Upper lobe of right lung (tissue), 1 donor: ENCODE measurements at regions not wholly inside any gene's neighbourhood (a gene's known extent, or its start where the extent isn't known, plus 50 kb on each side); places are given as distances from the start of the nearest gene placed in this dataset.

Experiments
- ATAC-seq: fragments of 200-7000 bp; cut with Tn5 transposase; one replicate; pipeline ENCODE4 v1.9.1; 2020; ENCODE audit warnings: mild to moderate bottlenecking, moderate library complexity
- DNase-seq: peaks from one replicate; pipeline ENCODE4 v3.0.0-alpha.2; 2020
- H3K27ac ChIP-seq: fragments of 200-600 bp; one replicate; pipeline ENCODE4 v1.8.0; 2022
- H3K27me3 ChIP-seq: fragments of 200-600 bp; one replicate; pipeline ENCODE4 v1.8.0; 2022; ENCODE audit warnings: mild to moderate bottlenecking
- H3K36me3 ChIP-seq: fragments of 200-600 bp; one replicate; pipeline ENCODE4 v1.8.0; 2022
- H3K4me1 ChIP-seq: fragments of 200-600 bp; one replicate; pipeline ENCODE4 v1.8.0; 2022
- H3K4me3 ChIP-seq: fragments of 200-600 bp; one replicate; pipeline ENCODE4 v1.8.0; 2022; ENCODE audit warnings: mild to moderate bottlenecking
- H3K9me3 ChIP-seq: fragments of 200-600 bp; one replicate; pipeline ENCODE4 v1.8.0; 2022
- intact Hi-C: fragments of 100-400 bp; cut with DNase I; formaldehyde crosslinking; loops from one replicate; pipeline ENCODE4 v1.11.0; 2022
- TF ChIP-seq, protein P1 (sequence below): fragments of 200-600 bp; IDR thresholded peaks from one replicate; pipeline ENCODE4 v1.8.0; 2022; ENCODE audit warnings: antibody characterized with exemption
- donor health status: DM: no; HTN: yes; CAD: no; lungs with severe emphysema.

DNA sequence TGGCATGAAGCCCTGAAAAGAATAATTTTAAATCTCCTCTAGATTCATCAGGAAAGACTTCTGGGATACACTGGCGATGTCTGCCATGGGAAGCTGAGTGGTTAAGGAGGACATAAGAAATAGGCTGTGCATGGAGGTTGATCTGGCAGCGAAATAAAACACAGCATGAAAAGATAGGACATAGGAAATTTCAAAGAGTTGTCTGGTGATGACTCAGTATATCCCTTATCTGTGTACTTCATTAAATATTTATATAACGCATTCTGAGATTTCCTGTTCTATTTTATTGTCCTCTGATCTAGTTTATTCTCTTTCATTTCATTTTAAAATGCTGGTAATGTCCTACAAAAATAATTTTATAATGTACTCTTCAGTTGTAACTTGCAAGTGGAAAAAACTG is 1337.3 kb upstream of the DDX18 start:
- intact Hi-C loops, result no loop called here
- ATAC-seq, result no peak
- no peaks in the 10 kb centered on the region for H3K27me3 ChIP-seq

DNA sequence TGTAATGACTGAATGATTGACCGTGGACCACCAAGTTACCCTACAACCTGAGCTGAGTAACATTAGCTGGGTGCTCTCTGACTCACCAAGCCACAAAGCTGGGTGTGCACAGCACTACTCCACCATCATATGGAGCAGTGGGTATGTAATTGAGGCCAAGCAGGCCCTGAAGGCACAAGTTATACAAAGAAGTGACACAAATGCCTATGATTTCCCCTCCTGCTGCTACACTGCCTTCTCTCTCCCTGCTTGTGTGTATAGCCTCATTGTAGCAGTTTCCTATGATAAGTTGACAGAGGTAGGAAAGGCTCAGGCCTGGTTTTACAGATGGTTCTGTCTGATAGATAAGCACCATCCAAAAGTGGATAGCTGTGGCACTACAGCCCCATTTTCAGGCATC is 1327.2 kb upstream of the DDX18 start:
- Histone ChIP-seq H3K4me3 (no peak overlapping the region), H3K9me3 (no peaks in the 10 kb centered on the region), H3K36me3 (no peaks in the 10 kb centered on the region), H3K27ac (no peak overlapping the region), H3K27me3 (no peaks in the 10 kb centered on the region), H3K4me1 (no peaks in the 10 kb centered on the region)
- intact Hi-C loops, result no loop called here
- TF ChIP-seq, protein P1, sequence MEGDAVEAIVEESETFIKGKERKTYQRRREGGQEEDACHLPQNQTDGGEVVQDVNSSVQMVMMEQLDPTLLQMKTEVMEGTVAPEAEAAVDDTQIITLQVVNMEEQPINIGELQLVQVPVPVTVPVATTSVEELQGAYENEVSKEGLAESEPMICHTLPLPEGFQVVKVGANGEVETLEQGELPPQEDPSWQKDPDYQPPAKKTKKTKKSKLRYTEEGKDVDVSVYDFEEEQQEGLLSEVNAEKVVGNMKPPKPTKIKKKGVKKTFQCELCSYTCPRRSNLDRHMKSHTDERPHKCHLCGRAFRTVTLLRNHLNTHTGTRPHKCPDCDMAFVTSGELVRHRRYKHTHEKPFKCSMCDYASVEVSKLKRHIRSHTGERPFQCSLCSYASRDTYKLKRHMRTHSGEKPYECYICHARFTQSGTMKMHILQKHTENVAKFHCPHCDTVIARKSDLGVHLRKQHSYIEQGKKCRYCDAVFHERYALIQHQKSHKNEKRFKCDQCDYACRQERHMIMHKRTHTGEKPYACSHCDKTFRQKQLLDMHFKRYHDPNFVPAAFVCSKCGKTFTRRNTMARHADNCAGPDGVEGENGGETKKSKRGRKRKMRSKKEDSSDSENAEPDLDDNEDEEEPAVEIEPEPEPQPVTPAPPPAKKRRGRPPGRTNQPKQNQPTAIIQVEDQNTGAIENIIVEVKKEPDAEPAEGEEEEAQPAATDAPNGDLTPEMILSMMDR, result no peak
- ATAC-seq (no peak), DNase-seq (no peak)

More for the DNA sequence above, 1337.3 kb upstream of the DDX18 start:
- no peaks in the 10 kb centered on the region for H3K36me3 ChIP-seq
- no peak for DNase-seq
- TF ChIP-seq, protein P1, result no peak
- no peaks in the 10 kb centered on the region for H3K4me1 ChIP-seq
- no peaks in the 10 kb centered on the region for H3K9me3 ChIP-seq
- no peak overlapping the region for H3K27ac ChIP-seq
- H3K4me3 ChIP-seq, result no peak overlapping the region

DNA sequence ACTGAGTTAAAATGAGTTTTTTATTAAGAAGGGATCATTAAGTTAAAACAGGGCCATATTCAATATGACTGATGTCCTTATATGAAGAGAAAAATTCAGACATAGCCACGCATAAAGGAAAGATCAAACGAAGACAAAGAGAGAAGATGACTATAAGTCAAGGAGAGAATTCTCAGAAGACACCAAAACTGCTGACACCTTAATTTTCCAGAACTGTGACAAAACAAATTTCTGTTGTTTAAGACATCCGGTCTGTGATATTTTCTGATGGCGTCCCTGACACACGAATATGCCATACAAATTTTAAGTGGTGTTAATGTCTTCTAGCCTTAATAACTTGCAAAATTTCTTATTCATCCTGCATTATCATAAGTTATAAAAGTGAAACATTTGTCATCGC is 1325.2 kb upstream of the DDX18 start:
- Histone ChIP-seq H3K4me3 (no peak overlapping the region), H3K9me3 (no peaks in the 10 kb centered on the region), H3K27ac (no peak overlapping the region), H3K27me3 (no peaks in the 10 kb centered on the region), H3K36me3 (no peaks in the 10 kb centered on the region), H3K4me1 (no peaks in the 10 kb centered on the region)
- no peak for DNase-seq
- no peak for ATAC-seq
- intact Hi-C loops, result no loop called here
- TF ChIP-seq, protein P1, result no peak

DNA sequence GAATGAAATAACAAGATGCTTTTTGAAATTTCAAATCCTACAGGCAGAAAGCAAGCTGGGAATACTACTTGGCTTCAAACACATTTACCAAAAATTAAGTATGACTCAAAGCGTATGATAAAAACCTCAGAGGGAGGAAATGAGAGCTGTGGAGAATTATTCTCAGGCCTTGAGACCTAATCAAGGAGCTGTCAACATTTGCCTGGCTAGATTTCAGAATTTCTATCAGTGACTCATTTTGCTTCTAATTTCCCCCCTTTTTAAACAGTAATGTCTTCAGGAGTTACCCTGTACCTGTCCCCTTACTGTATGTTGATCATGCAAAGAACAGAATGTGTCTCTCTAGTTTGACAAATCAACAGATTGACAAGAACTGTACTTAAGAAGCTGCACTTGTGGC is 1324.5 kb upstream of the DDX18 start:
- no peaks in the 10 kb centered on the region for H3K36me3 ChIP-seq
- DNase-seq, result no peak
- no peak for ATAC-seq
- H3K27me3 ChIP-seq, result no peaks in the 10 kb centered on the region
- no peak overlapping the region for H3K27ac ChIP-seq
- intact Hi-C loops, result no loop called here
- H3K4me3 ChIP-seq, result no peak overlapping the region
- TF ChIP-seq, protein P1, result no peak
- no peaks in the 10 kb centered on the region for H3K4me1 ChIP-seq
- no peaks in the 10 kb centered on the region for H3K9me3 ChIP-seq

DNA sequence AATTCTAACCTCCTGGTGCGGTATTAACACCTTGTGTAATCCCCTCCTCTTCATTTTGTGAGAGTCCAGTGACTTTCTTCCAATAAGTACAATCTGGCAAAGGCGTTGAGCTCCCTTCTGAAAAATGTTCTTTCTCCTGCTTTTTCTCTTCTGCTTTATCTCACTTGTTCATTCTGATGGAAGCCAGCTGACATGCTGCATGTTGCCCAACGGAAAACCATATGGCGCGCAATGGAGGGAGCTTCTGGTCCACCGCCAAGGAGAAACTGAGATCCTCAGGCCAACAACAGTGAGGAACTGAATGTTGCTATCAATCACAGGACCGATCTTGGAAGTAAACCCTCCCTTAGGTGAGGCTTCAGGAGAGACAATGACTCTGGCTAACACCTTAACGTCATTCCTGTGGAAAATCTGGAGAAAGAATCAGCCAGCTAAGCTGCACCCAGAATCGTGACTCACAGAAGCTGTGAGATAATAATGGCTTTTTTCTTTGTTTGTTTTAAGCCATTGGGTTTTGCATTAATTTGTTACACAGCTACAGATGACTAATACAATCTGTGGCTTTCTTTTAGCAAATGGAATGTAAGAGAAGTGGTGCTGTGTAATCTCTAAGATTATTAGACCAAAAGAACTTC is 1323.9 kb upstream of the DDX18 start:
- H3K36me3 ChIP-seq, result no peaks in the 10 kb centered on the region
- no peaks in the 10 kb centered on the region for H3K4me1 ChIP-seq
- DNase-seq, result no peak
- intact Hi-C loops, result no loop called here
- TF ChIP-seq, protein P1, result no peak
- H3K9me3 ChIP-seq, result no peaks in the 10 kb centered on the region
- no peak overlapping the region for H3K4me3 ChIP-seq
- H3K27ac ChIP-seq, result no peak overlapping the region
- no peak for ATAC-seq
- H3K27me3 ChIP-seq, result no peaks in the 10 kb centered on the region

DNA sequence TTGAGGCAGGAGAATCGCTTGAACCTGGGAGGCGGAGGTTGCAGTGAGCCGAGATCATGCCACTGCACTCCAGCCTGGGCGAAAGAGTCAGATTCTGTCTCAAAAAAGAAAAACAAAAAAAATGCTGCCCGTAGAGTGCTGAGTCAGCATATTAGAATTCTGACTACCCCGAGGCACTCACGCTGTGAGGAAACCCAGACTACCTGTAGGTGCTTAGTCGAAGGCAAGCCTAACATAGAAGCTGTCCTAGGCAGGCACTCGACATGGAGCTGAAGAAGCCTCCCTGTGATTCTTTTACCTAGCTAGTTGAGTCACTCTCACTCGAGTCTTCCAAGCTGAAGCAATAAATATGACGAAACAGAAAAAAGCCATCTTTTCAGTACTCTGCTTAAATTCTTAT is 1323.2 kb upstream of the DDX18 start:
- Histone ChIP-seq H3K36me3 (no peaks in the 10 kb centered on the region), H3K9me3 (no peaks in the 10 kb centered on the region), H3K27me3 (no peaks in the 10 kb centered on the region), H3K27ac (no peak overlapping the region), H3K4me3 (no peak overlapping the region), H3K4me1 (no peaks in the 10 kb centered on the region)
- DNase-seq, result no peak
- intact Hi-C loops, result no loop called here
- TF ChIP-seq, protein P1, result no peak
- ATAC-seq, result no peak
